HL-60 (cell line): ENCODE measurements at regions not wholly inside any gene's neighbourhood (a gene's known extent, or its start where the extent isn't known, plus 50 kb on each side); places are given as distances from the start of the nearest gene placed in this dataset.

ENCODE experiments used
- DNase-seq, 2 experiments: peaks; one replicate each; pipeline ENCODE4 v3.0.0-alpha.2; 2010 to 2020; ENCODE audit warnings: low read depth in 1 of 2, low spot score in 1 of 2
- H3K27ac ChIP-seq: fragments of 250-450 bp; sonication (Bioruptor Pico); replicated peaks from 2 replicates; pipeline ENCODE4 v1.5.1; 2020; ENCODE audit warnings: mild to moderate bottlenecking, moderate library complexity
- H3K27me3 ChIP-seq: fragments of 250-450 bp; sonication (Bioruptor Pico); 2 replicates; pipeline ENCODE4 v1.5.1; 2021; ENCODE audit warnings: mild to moderate bottlenecking, moderate library complexity; ENCODE audit not compliant: insufficient read depth, poor library complexity, severe bottlenecking
- H3K4me3 ChIP-seq: replicated peaks from 2 replicates; pipeline ENCODE4 v1.5.1; 2011; ENCODE audit warnings: mild to moderate bottlenecking, control low read depth, low read length; ENCODE audit not compliant: insufficient read depth
- GABPA ChIP-seq: IDR thresholded peaks from 2 replicates; pipeline ENCODE4 v1.6.1; 2012; ENCODE audit warnings: low read depth
- POLR2AphosphoS5 ChIP-seq: IDR thresholded peaks from 2 replicates; pipeline ENCODE4 v1.6.1; 2012; ENCODE audit warnings: low read depth
- SPI1 ChIP-seq: IDR thresholded peaks from 2 replicates; pipeline ENCODE4 v1.6.1; 2012; ENCODE audit warnings: low read depth, mild to moderate bottlenecking, borderline replicate concordance
- TF ChIP-seq, protein P1 (sequence below): IDR thresholded peaks from 2 replicates; pipeline ENCODE4 v1.6.1; 2012; ENCODE audit warnings: low read depth; ENCODE audit not compliant: insufficient replicate concordance
- TF ChIP-seq, protein P2 (sequence below): IDR thresholded peaks from one replicate; pipeline ENCODE4 v1.5.1; 2011; ENCODE audit warnings: low read length, control low read depth, inconsistent platforms; ENCODE audit not compliant: insufficient read depth

DNA sequence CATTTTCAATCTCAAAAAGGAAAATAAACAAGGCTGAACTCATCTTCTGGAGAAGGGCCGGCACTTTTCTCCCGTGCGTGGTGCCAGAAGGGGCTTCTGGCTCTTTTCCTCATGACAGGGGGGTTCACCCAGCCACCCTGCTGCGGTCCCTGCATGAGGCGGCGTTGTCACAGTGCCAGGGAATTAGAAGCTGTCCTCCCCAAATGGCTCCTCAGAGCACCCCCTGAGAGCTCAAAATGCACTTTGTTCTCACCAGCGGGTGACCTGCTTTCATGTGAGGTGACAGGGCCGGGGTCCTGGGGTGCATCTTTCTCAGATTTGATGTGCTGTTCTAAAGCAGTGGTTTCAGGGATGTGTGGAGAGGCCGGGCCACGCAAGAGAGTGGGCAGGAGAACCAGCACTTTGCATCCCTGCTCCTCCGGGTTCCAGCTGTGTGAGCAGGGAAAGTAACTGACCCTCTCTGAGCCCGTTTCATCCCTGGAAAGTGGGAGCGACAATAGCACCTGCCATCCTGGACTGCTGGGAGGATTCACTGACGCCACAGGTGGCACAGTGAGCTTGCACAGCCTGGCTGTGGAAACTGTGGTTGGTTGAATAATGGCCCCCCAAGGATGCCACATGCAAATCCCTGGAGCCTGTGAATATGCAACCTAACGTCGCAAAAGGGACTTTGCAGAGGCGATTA is 94.0 kb downstream of the FOXL1 start:
- Histone ChIP-seq H3K27me3 (no peaks in the 10 kb centered on the region), H3K4me3 (no peak overlapping the region), H3K27ac (no peak overlapping the region)
- no peak for DNase-seq
- TF ChIP-seq, protein P1, sequence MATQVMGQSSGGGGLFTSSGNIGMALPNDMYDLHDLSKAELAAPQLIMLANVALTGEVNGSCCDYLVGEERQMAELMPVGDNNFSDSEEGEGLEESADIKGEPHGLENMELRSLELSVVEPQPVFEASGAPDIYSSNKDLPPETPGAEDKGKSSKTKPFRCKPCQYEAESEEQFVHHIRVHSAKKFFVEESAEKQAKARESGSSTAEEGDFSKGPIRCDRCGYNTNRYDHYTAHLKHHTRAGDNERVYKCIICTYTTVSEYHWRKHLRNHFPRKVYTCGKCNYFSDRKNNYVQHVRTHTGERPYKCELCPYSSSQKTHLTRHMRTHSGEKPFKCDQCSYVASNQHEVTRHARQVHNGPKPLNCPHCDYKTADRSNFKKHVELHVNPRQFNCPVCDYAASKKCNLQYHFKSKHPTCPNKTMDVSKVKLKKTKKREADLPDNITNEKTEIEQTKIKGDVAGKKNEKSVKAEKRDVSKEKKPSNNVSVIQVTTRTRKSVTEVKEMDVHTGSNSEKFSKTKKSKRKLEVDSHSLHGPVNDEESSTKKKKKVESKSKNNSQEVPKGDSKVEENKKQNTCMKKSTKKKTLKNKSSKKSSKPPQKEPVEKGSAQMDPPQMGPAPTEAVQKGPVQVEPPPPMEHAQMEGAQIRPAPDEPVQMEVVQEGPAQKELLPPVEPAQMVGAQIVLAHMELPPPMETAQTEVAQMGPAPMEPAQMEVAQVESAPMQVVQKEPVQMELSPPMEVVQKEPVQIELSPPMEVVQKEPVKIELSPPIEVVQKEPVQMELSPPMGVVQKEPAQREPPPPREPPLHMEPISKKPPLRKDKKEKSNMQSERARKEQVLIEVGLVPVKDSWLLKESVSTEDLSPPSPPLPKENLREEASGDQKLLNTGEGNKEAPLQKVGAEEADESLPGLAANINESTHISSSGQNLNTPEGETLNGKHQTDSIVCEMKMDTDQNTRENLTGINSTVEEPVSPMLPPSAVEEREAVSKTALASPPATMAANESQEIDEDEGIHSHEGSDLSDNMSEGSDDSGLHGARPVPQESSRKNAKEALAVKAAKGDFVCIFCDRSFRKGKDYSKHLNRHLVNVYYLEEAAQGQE = no peak
- no peak for TF ChIP-seq GABPA
- TF ChIP-seq, protein P2, sequence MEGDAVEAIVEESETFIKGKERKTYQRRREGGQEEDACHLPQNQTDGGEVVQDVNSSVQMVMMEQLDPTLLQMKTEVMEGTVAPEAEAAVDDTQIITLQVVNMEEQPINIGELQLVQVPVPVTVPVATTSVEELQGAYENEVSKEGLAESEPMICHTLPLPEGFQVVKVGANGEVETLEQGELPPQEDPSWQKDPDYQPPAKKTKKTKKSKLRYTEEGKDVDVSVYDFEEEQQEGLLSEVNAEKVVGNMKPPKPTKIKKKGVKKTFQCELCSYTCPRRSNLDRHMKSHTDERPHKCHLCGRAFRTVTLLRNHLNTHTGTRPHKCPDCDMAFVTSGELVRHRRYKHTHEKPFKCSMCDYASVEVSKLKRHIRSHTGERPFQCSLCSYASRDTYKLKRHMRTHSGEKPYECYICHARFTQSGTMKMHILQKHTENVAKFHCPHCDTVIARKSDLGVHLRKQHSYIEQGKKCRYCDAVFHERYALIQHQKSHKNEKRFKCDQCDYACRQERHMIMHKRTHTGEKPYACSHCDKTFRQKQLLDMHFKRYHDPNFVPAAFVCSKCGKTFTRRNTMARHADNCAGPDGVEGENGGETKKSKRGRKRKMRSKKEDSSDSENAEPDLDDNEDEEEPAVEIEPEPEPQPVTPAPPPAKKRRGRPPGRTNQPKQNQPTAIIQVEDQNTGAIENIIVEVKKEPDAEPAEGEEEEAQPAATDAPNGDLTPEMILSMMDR = no peak
- no peak for TF ChIP-seq POLR2AphosphoS5
- no peak for TF ChIP-seq SPI1

DNA sequence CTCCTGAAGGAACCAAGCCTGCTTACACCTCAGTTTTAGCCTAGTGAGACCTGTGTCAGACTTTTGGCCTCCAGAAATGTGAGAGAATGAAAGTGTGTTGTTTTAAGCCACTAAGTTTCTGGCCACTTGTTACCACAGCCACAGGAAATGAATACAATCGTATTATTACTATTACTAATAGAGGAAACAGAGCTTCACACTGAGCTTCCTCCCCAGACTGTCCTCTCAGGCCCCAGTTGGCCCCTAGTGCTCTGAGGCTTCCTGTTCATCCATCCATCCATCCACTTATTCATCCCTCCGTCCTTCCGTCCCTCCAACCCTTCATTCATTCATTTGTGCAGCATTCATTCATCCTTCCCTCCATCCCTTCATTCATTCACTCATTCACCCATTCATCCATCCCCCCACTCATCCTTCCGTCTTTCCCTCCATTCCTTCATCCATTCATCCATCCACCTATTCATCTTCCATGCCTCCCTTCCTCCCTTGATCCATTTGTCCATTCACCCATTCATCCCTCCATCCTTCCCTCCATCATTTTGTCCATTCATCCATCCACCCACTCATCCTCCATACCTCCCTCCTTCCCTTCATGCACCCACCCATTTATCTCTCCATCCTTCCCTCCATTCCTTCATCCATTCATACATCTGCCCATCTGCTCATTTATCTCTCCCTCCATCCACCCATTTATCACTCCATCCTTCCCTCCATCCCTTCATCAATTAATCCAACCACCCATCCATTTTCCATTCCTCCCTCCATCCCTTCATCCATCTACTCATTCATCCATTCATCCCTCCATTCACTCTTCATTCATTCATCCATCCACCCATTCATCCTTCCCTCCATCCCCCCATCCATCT is 95.0 kb downstream of the FOXL1 start:
- H3K27me3 ChIP-seq = no peaks in the 10 kb centered on the region
- no peak overlapping the region for H3K27ac ChIP-seq
- H3K4me3 ChIP-seq = no peak overlapping the region
- TF ChIP-seq, protein P1 = no peak
- TF ChIP-seq POLR2AphosphoS5 = no peak
- no peak for DNase-seq

DNA sequence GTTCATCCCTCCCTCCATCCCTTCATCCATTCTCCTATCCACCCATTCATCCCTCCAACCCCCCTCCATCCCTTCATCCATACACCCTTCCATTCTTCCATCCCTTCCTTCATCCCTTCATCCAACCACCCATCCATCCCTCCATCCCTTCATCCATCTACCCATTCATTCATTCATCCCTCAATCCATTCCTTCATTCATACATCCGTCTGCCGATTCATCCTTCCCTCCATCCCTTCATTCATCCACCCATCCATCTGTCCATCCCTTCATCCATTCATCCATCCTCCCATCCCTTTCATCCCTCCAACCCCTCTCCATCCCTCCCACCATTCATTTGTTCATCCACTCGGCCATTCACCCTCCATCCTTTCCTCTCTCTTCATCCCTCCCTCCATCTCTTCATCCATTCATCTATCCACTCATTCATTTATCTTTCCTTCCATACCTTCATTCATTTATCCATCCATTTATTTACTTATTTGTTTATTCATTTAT is 95.7 kb downstream of the FOXL1 start:
- Histone ChIP-seq H3K4me3 (no peak overlapping the region), H3K27me3 (no peaks in the 10 kb centered on the region), H3K27ac (no peak overlapping the region)
- no peak for DNase-seq
- TF ChIP-seq, protein P1 = no peak
- TF ChIP-seq POLR2AphosphoS5 = no peak
- TF ChIP-seq, protein P2 = no peak
- TF ChIP-seq GABPA = no peak
- TF ChIP-seq SPI1 = no peak
